Heart right ventricle (tissue), 16 donors: ENCODE measurements at regions not wholly inside any gene's neighbourhood (a gene's known extent, or its start where the extent isn't known, plus 50 kb on each side); places are given as distances from the start of the nearest gene placed in this dataset.

Experiments
- ATAC-seq, 8 donors: fragments of 200-7000 bp; cut with Tn5 transposase; one replicate each; pipeline ENCODE4 v1.9.1; 2020; ENCODE audit warnings: mild to moderate bottlenecking in 8 of 8, moderate library complexity in 8 of 8, moderate number of reproducible peaks in 1 of 8
- DNase-seq, 2 donors: peaks; one replicate each; pipeline ENCODE4 v3.0.0-alpha.2; 2020
- H3K27ac ChIP-seq, 10 donors: fragments of 200-600 bp; sonication (generic) in 2 of 10; one replicate each; pipeline versions ENCODE4 v1.5.0 to v1.8.0; 2020 to 2022; ENCODE audit warnings: mild to moderate bottlenecking in 3 of 10
- H3K27me3 ChIP-seq, 7 donors: fragments of 200-600 bp; one replicate each; pipeline ENCODE4 v1.8.0; 2021 to 2022; ENCODE audit warnings: mild to moderate bottlenecking in 2 of 7
- H3K36me3 ChIP-seq, 9 donors: fragments of 200-600 bp; sonication (generic) in 1 of 9; one replicate each; pipeline versions ENCODE4 v1.5.0 to v1.8.0; 2020 to 2022; ENCODE audit warnings: mild to moderate bottlenecking in 2 of 9
- H3K4me1 ChIP-seq, 9 donors: fragments of 200-600 bp; sonication (generic) in 1 of 9; one replicate each; pipeline versions ENCODE4 v1.5.0 to v1.8.0; 2020 to 2022; ENCODE audit warnings: mild to moderate bottlenecking in 4 of 9
- H3K4me3 ChIP-seq, 10 donors: fragments of 200-600 bp; sonication (generic) in 2 of 10; one replicate each; pipeline versions ENCODE4 v1.5.0 to v1.8.0; 2020 to 2022; ENCODE audit warnings: mild to moderate bottlenecking in 7 of 10, moderate library complexity in 2 of 10
- H3K9me3 ChIP-seq, 11 donors: fragments of 200-600 bp in 10 of 11; sonication (generic) in 2 of 11; one replicate each; pipeline versions ENCODE4 v1.5.0 to v1.8.0; 2013 to 2022; ENCODE audit warnings: mild to moderate bottlenecking in 2 of 11, control low read depth in 1 of 11, moderate library complexity in 1 of 11
- CTCF ChIP-seq, 9 donors: fragments of 200-600 bp; sonication (generic) in 2 of 9; IDR thresholded peaks; one replicate each; pipeline versions ENCODE4 v1.5.0 to v1.8.0; 2021 to 2022; ENCODE audit warnings: antibody characterized with exemption in 9 of 9, mild to moderate bottlenecking in 5 of 9, moderate library complexity in 1 of 9
- WGBS, 2 donors: extraction: QIAGEN DNeasy Blood & Tissue Kit; methylation state at CpG; one replicate each; pipeline ENCODE4 v1.1.7; 2013; ENCODE audit warnings: inconsistent platforms in 1 of 2; 5-methylcytosine and 5-hydroxymethylcytosine counted together
- intact Hi-C, 10 donors: fragments of 100-400 bp; cut with DNase I; formaldehyde crosslinking; loops; one replicate each; pipeline versions ENCODE4 v1.11.1 to v1.14.2; 2022
- donor health status: Arrhythmogenic right ventricular cardiomyopathy.
- donor health status: ischemic (EF 13 %, LVEDD 7.1; RV severe dilation, severe dysfunction).
- donor health status: healthy with polysubstance abuse.
- donor health status: DM: no; HTN: yes; CAD: no.
- donor health status: DM: no; HTN: no; CAD: no.
- donor health status: ischemic (EF 25% LVEDD 6.9; RV normal size, moderate dysfunction).
- donor health status: ischemic (EF 25% LVEDD 5.7; RV mildly dilated, moderate dysfunction).
- donor health status: healthy.
- donor health status: DM: yes; HTN: yes; CAD: no.
- donor health status: Ischemic cardiomyopathy.
- donor health status: ischemic (EF 35%, LVEDD 5.7; RV mildly dilated, moderate dysfunction).
- donor health status: nonischemic (EF 11% LVEDD 7.7; RV severe dilation, severe dysfunction).
- donor health status: DM: yes; HTN: yes; CAD: no.
- donor health status: PGD.
- donor health status: ischemic (EF 29% LVEDD 5.4; RV normal size, mild dysfunction).
- donor health status: nonischemic (EF 23%, LVEDD 6.1; RV moderate dilation, normal function).

GRCh38 chr22:34113381-34113780 is 193.1 kb upstream of the LARGE1 start:
- H3K9me3 ChIP-seq = peaks cover 0 to 12% (median 0%) of the 10 kb centered on the region in 11 donors
- ATAC-seq (no peak), DNase-seq (no peak)
- H3K27ac ChIP-seq = no peak overlapping the region
- H3K4me1 ChIP-seq = no peaks in the 10 kb centered on the region
- H3K36me3 ChIP-seq = no peaks in the 10 kb centered on the region
- 81 to 88% methylated on average over 6 of the region's 6 CpGs for WGBS, 2 donors
- H3K4me3 ChIP-seq = no peak overlapping the region
- H3K27me3 ChIP-seq = peaks cover 0 to 5% (median 0%) of the 10 kb centered on the region in 7 donors
- TF ChIP-seq CTCF (IDR thresholded peaks at IDR 0.05) = no peak
- intact Hi-C loops = loop anchor here in 5 of 10 donors (5.0 to 10.0 kb wide), 4 partner anchors 186 to 811 kb away; no protein-coding TSS in a partner anchor

DNA sequence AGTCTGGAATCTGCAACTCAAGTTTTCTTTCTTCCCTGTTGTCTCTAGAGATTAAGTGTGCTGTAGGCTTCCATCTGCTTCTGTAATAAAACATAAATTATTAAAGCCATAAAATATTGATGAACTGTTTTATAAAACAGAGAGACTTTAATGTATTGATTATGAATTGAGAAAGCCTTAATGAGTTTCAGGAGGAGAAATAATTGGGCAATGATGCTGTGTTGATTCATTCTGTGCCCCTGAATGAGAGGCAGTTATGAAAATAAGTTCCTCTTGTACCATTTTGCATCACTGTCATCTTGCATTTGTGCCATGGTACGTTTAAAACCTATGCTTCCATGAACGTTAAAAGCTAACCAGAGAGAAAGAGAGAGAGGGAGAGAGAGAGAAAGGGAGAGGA is 194.1 kb upstream of the LARGE1 start:
- intact Hi-C loops = loop anchor here in 5 of 10 donors (5.0 to 10.0 kb wide), 4 partner anchors 187 to 812 kb away; no protein-coding TSS in a partner anchor
- peaks cover 0 to 5% (median 0%) of the 10 kb centered on the region in 7 donors for H3K27me3 ChIP-seq
- DNase-seq (no peak), ATAC-seq (no peak)
- H3K4me3 ChIP-seq = no peak overlapping the region
- H3K36me3 ChIP-seq = no peaks in the 10 kb centered on the region
- no peak for TF ChIP-seq CTCF (IDR thresholded peaks at IDR 0.05)
- no peaks in the 10 kb centered on the region for H3K4me1 ChIP-seq
- H3K27ac ChIP-seq = no peak overlapping the region
- WGBS, 2 donors = 59 to 72% methylated on average over 2 of the region's 2 CpGs
- H3K9me3 ChIP-seq = peaks cover 0 to 12% (median 0%) of the 10 kb centered on the region in 11 donors

DNA sequence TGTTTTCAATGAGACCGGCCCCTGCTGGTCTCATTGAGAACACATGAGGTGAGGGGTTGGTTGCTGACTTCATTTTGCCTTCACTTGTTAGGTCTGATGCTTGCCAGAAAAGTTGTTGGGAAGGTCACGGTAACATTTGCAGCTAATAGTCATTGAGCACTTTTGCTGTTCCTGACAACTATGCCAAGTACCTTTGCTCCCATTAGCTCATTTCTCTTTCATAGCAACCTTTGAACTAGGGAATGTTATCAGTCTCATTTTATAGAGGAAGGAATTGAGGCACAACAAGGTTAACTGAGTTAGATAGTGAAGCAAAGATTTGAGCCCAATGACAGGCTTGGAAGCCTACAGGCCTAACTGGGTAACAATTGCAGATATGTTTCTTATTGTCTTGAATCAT is 195.4 kb upstream of the LARGE1 start:
- H3K9me3 ChIP-seq = peaks cover 0 to 12% (median 0%) of the 10 kb centered on the region in 11 donors
- H3K27me3 ChIP-seq = no peaks in the 10 kb centered on the region
- H3K36me3 ChIP-seq = no peaks in the 10 kb centered on the region
- no peak overlapping the region for H3K4me3 ChIP-seq
- no peak for TF ChIP-seq CTCF (IDR thresholded peaks at IDR 0.05)
- WGBS, 2 donors = 78 to 88% methylated on average over 2 of the region's 2 CpGs
- intact Hi-C loops = loop anchor here in 2 of 10 donors (10.0 kb wide), 2 partner anchors 229 to 601 kb away; no protein-coding TSS in a partner anchor
- DNase-seq (no peak), ATAC-seq (no peak)
- no peaks in the 10 kb centered on the region for H3K4me1 ChIP-seq
- no peak overlapping the region for H3K27ac ChIP-seq

GRCh38 chr22:34116126-34116525 is 195.8 kb upstream of the LARGE1 start:
- peaks cover 0 to 12% (median 0%) of the 10 kb centered on the region in 11 donors for H3K9me3 ChIP-seq
- H3K4me1 ChIP-seq = no peaks in the 10 kb centered on the region
- no peak overlapping the region for H3K27ac ChIP-seq
- ATAC-seq = no peak
- H3K27me3 ChIP-seq = no peaks in the 10 kb centered on the region
- TF ChIP-seq CTCF (IDR thresholded peaks at IDR 0.05) = no peak
- no peaks in the 10 kb centered on the region for H3K36me3 ChIP-seq
- no peak overlapping the region for H3K4me3 ChIP-seq
- DNase-seq = no peak
- intact Hi-C loops = loop anchor here in 2 of 10 donors (10.0 kb wide), 2 partner anchors 229 to 601 kb away; no protein-coding TSS in a partner anchor
